HG02973 (cell line): ENCODE measurements at regions not wholly inside any gene's neighbourhood (a gene's known extent, or its start where the extent isn't known, plus 50 kb on each side); places are given as distances from the start of the nearest gene placed in this dataset.

Source experiments
- ATAC-seq: cut with Tn5 transposase; IDR thresholded peaks from one replicate; pipeline ENCODE4 v1.9.1; 2021; ENCODE audit warnings: moderate library complexity; ENCODE audit not compliant: unreplicated experiment

- no peak for ATAC-seq
Observed at GRCh38 chr14:82510007-82510406, 976.4 kb upstream of the SEL1L start.

DNA sequence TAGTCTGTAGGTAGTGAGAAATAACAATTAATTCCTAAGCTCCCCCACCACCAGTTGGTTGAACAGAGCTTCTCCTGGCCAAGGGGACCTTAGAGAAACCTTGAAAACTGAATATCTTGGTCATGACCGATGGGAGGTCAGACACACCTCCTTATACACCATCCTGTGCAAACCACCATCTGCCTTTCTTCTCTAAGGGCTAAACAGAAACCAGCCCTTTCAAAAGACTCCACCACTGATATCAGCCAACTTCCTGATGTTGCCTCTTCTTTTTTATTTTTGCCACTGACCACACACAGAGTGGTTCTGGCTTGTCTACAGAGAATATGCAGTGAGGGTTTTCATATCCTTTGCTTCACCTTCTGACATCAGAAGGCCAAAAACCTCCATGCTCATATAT lies 977.7 kb upstream of the SEL1L start:
- no peak for ATAC-seq

GRCh38 chr14:82520765-82521164 lies 987.1 kb upstream of the SEL1L start:
- ATAC-seq = no peak

DNA sequence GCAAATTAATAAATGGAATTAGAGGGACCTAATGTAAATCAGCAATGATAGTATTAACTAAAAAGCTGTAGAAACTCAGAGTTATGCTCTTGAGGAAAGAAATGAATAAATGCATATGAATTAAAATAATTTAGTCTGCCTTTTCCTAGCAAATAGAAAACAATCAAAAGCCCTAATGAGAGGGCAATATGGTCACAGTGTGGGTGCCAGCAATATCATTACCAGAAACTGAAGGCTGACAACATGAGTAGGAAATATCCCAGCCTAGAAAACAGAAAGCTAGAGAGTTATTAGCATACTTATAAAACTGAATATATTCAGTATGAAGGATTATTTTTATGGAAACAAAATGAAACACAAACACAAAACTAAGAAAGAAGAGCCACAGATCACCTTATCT lies 987.5 kb upstream of the SEL1L start:
- ATAC-seq = no peak

DNA sequence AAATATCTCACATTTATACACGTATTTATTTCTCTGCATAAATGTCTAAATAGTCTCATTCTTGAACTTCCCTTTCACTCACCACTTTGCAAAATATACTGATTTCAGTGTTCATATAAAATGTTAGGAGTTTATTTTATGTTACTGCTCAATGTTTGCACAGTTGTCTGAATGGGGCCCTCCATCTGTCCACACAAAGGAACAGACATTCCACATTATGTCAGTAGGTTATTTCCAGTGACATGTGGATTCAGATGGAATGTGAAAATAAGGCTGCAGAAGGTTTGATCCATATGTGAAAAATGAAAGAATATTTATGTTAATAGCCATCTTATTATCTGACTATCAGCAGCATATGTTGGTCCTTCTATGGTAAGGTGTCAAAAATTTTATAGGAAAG lies 994.4 kb upstream of the SEL1L start:
- no peak for ATAC-seq

DNA sequence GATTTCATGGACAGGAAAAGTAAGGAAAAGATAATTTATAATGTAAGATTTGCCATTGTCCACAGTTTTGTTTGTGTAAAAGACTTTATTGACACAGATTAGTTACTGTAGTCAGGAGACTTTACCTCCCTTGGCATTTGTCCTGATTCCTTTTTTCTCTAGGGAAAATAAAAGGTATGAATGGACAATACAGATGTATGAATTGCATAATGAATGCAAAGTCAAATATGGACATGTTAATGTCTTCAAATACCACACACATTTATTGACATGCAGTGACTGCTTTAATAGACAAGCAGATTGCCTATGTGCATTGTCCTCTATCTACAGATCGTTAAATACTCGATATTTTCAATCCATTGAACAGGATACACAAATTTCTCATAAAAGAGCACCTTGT lies 999.7 kb upstream of the SEL1L start:
- no peak for ATAC-seq

GRCh38 chr14:82536566-82536965 lies 1002.9 kb upstream of the SEL1L start:
- no peak for ATAC-seq

DNA sequence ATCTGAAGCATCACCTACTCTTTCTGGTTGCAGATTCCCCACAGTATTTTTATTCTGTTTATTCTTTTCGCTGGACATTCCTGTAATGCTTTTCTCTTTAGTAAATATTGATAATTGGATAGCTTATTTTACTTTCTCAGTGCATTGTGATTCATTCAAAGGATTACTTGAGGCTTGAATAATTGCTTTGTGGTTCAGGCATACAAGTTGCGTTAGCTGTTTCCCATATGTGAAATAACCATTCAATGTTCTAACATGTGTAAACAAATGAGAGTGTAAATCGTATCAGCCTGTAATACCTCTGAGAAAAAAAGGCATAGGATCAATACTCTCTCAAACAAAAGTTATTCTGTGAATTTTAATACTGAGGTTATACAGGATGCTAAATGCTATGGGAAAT lies 1004.2 kb upstream of the SEL1L start:
- no peak for ATAC-seq

DNA sequence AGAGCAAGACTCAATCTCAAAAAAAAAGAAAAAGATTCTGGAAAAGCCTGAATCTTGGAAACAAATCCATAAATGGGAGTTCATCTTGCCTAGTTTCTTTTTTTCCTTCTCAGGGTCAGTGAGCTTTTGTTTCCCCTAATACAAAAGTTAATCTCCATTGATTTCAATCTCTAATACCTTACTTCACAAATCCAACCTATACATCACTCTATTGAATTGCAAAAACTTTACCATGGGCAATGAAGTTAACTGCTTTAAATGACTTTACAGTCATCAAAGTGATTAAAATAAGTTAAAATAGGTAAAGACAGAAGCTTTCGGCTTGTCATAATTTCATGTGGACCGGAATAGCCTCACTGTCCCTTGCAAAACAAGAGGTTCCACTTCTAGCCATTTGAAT lies 1012.7 kb upstream of the SEL1L start:
- ATAC-seq = no peak

- no peak for ATAC-seq
Observed at GRCh38 chr14:82549306-82549990, 1015.8 kb upstream of the SEL1L start.

DNA sequence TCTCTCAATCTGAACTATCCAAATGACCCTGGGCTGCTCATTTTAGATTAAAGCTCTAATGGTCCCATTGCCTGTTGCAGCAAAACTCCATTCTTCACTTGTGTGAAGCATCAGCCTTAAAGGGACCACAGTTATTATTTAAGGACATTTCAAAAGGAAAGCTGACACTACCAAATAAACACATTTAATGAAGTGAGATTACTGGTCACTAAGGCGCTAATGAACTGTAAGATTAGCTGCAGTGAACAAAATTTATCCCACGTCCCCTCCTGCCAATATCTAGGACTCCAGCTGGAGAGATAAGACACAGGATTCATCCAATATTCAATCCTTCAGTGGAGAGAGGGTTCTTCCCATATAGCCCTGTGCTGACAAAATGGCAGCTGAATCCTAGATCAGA lies 1029.2 kb upstream of the SEL1L start:
- no peak for ATAC-seq

GRCh38 chr14:82565825-82566224 lies 1032.2 kb upstream of the SEL1L start:
- no peak for ATAC-seq

DNA sequence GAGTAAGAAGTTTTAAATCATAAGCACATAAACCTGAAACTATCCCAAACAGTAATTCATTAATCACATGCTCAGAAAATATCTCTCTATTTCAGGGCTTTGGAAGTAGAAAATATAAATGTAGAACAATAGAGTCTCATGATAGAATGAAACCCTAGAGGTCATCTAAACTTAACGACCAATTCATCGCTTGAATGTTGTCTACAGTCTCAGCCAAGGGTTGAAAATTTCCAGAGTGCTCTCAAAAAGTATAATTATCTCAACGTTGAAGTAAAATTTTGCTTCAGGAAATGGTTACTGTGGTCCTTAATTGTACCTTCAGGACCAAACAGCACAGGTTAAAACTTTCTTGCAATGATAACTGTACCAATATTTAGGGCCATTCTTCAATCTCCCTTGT lies 1053.6 kb upstream of the SEL1L start:
- ATAC-seq = no peak

DNA sequence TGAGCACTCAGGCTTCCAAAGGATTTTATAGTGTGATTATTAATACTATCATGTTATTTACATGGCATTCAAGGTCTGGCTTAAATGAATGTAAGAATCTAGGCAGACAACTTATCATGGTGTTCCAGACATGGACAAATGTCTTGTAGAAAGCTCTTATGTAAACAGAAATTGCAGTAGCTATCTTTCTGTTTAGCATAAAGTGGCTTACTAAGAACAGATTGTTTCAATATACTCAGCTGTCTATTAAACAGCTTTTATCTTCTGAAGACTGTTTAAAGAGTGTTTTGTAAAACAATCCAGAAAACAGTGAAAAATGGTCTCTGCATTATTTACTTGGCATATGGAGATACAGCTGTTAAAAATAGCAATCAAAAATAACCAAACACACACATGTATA lies 1061.8 kb upstream of the SEL1L start:
- ATAC-seq = no peak

GRCh38 chr14:82602794-82603193 lies 1069.1 kb upstream of the SEL1L start:
- no peak for ATAC-seq

- ATAC-seq = no peak
Observed at GRCh38 chr14:82604819-82605218, 1071.2 kb upstream of the SEL1L start.

GRCh38 chr14:82621881-82622450 lies 1088.3 kb upstream of the SEL1L start:
- no peak for ATAC-seq

DNA sequence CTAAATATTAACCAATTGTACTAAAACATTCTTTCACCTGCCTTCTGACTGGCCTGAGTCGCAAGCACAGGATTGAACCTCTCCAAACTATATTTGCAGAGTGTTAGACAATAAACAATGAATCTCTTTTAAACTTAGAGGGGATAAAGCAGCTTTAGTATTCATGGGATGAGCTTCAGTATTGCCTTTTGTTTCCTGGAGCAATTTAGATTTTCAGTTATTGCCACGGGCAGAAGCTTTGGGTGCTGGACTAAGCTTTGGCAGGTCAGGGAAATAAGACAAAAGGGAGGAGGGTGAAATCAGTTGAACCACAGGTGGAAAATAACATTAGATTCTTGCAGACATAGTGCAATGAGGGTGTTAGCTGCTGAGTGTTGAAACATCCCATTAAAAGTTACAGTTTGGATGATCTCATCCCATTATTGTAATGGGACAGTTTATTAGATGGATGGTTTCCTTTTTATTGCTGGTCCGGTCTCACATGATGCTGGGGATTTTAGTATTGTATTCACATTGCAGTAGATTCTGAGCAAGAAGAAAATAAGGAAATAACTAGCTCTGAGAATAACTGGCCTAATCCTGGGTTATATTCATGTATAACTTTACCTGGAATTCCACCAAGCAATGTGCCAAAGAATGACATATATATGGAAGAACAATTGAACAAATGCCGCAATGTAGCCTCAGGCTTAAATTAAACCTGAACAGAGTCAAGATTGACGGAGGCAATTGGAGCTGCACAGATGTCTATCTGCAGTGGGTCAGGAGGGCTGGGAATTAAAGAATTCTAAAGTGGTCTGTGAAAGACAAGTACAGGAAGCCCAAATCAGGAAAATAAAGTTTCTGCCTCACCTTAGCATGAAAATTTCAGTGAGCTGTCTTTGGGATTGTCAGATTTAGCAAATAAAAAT lies 1092.8 kb upstream of the SEL1L start:
- no peak for ATAC-seq

DNA sequence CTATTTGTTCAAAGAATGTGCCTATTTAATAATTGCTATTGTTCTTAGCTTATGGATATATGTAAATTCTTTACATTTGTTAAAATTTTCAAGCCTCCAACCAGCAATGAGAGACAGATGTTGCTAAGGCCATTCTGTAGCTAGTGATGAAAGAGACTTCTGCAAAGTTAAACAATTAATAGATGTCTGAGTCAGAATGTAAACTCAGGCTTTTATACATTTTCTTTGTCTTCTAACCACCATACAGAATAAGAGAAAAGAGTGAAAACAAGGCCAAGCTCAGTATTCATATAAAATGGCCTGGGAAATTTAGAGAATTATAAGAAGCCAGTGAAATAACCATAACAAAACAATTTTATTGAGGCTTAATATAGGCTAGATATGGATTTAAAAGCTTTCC lies 1102.3 kb upstream of the SEL1L start:
- no peak for ATAC-seq

GRCh38 chr14:82636426-82636825 lies 1102.8 kb upstream of the SEL1L start:
- ATAC-seq = no peak

DNA sequence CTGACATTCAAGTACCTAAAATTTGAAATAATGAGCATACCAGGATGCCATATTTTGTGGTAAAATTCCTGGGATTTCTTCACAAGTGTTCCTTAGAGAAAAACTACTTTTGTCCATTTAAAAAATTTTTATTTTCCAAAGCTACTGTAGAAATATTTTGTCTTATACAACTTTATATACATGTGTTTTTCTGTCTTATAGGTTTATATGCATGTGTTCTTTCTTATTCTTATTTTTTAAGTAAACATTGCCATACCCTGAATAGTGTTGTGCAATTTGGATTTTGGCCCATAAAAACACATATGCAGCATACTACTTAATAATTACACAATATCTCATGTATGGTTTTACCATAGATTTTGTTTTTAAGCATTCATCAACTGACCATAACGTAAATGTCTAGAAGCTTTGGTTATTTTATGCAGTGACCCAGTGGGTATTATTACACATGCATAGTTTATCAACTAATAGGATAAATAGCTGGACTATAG lies 1107.4 kb upstream of the SEL1L start:
- ATAC-seq = no peak

DNA sequence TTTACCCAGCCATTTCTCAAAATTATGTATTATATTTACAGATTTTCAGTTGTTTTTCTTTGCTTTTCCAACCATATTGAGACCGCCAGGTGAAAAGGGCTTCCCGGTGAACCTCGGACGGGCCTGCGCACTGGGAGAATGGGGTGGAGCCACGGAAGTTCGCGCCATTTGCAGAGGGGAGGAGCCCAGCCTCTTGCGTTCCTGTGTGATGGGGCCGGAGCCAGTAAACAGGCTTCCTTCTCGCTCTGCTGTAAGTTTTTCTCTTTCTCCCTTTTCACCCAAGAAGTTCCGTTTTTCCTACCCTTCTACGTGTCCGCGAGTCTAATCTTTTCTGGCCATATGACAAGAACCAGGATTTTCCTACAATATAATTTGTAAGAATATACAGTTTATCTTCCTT lies 1108.8 kb upstream of the SEL1L start:
- ATAC-seq = no peak
